Caco-2 (cell line): ENCODE measurements at regions not wholly inside any gene's neighbourhood (a gene's known extent, or its start where the extent isn't known, plus 50 kb on each side); places are given as distances from the start of the nearest gene placed in this dataset.
"Not testable (repeated sequence)": the region's sequence is repeated elsewhere in the genome, so short reads cannot be mapped to it uniquely, and the experiment has no call there.

Experiments
- BruUV-seq: library from RNA; stranded (reverse); fragments of 400-500 nt; replicated peaks from 2 replicates; lab custom pipeline; 2021; lab: Mats Ljungman, UMichigan
- CTCF ChIA-PET: fragments of 300-600 bp; sonication (Branson Sonifier 250); formaldehyde crosslinking; loops from one replicate; lab custom pipeline; 2022; ENCODE audit warnings: antibody characterized with exemption; lab: Charles Lee
- POLR2A ChIA-PET: fragments of 300-600 bp; sonication (Branson Sonifier 250); formaldehyde crosslinking; loops from one replicate; lab custom pipeline; 2022; ENCODE audit warnings: antibody characterized with exemption; lab: Charles Lee
- DNase-seq, 2 experiments: peaks; one replicate each; pipeline versions ENCODE4 v3.0.0 to v3.0.0-alpha.2; 2020 to 2022
- H3K27me3 ChIP-seq: replicated peaks from 2 replicates; pipeline ENCODE4 v1.6.0; 2011; ENCODE audit warnings: low read length; ENCODE audit not compliant: control insufficient read depth, insufficient read depth
- H3K36me3 ChIP-seq: 2 replicates; pipeline ENCODE4 v1.5.1; 2011; ENCODE audit warnings: low read length; ENCODE audit not compliant: control insufficient read depth, insufficient read depth
- H3K4me1 ChIP-seq: fragments of 250-450 bp; sonication (Bioruptor Pico); 2 replicates; pipeline ENCODE4 v1.5.1; 2020; ENCODE audit warnings: mild to moderate bottlenecking
- H3K4me3 ChIP-seq: 2 replicates; pipeline ENCODE4 v1.5.1; 2011; ENCODE audit warnings: low read depth, mild to moderate bottlenecking, control low read depth, low read length
- H3K9me3 ChIP-seq: fragments of 250-450 bp; sonication (Bioruptor Pico); 2 replicates; pipeline ENCODE4 v1.5.1; 2020; ENCODE audit warnings: mild to moderate bottlenecking, moderate library complexity
- H3K27ac Mint-ChIP-seq: one replicate; pipeline ENCODE4 v1.8.0; 2022; ENCODE audit warnings: mixed read lengths; ENCODE audit not compliant: unreplicated experiment
- H3K27me3 Mint-ChIP-seq: one replicate; pipeline ENCODE4 v1.8.0; 2022; ENCODE audit warnings: mixed read lengths; ENCODE audit not compliant: insufficient read depth, unreplicated experiment
- H3K36me3 Mint-ChIP-seq: one replicate; pipeline ENCODE4 v1.8.0; 2022; ENCODE audit warnings: mild to moderate bottlenecking, mixed read lengths; ENCODE audit not compliant: insufficient read depth, unreplicated experiment
- H3K4me1 Mint-ChIP-seq: one replicate; pipeline ENCODE4 v1.8.0; 2022; ENCODE audit warnings: low read depth, mixed read lengths; ENCODE audit not compliant: unreplicated experiment
- H3K4me3 Mint-ChIP-seq: one replicate; pipeline ENCODE4 v1.8.0; 2022; ENCODE audit warnings: mild to moderate bottlenecking, moderate library complexity, mixed read lengths; ENCODE audit not compliant: unreplicated experiment
- H3K9me3 Mint-ChIP-seq: one replicate; pipeline ENCODE4 v1.8.0; 2022; ENCODE audit warnings: mixed read lengths; ENCODE audit not compliant: unreplicated experiment
- intact Hi-C: fragments of 100-400 bp; cut with micrococcal nuclease; formaldehyde crosslinking; loops from one replicate; pipeline ENCODE4 v1.10.0; 2022; ENCODE audit not compliant: unreplicated experiment
- TF ChIP-seq, protein P1 (sequence below), 2 experiments: fragments of 200-600 bp in 1 of 2; IDR thresholded peaks; 1 replicate in 1 of 2; 2 replicates in 1 of 2; pipeline versions ENCODE4 v1.5.1 to v1.8.0; 2011 to 2022; ENCODE audit warnings: antibody characterized with exemption in 1 of 2, control low read depth in 1 of 2, inconsistent platforms in 1 of 2, low read depth in 1 of 2, low read length in 1 of 2, mild to moderate bottlenecking in 1 of 2, moderate library complexity in 1 of 2; ENCODE audit not compliant: insufficient read depth in 1 of 2, severe bottlenecking in 1 of 2, unreplicated experiment in 1 of 2

DNA sequence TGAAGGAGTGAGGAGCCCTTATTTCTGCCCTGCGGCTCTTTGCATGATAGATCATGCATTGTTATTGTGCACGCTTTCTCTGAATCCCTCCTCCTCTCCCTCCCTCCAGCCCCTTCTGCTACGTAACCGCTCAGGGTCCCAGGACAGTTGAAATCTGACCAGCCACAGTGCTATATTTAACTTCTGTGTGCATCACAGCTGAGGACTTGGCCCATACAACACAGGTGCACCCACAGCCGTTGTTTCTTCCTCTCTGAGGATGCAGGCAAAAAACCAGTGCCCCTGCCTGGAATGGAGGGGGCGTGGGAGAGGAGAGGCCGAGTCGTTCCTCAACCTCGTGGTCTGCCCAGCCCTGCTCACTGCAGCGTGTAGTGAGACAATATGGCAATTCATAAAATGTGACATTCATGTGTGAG is 335.6 kb upstream of the CLINT1 start:
- Histone ChIP-seq H3K4me1 (no peaks in the 10 kb centered on the region), H3K27me3 (no peaks in the 10 kb centered on the region), H3K9me3 (no peaks in the 10 kb centered on the region), H3K4me3 (no peak overlapping the region), H3K36me3 (no peaks in the 10 kb centered on the region)
- H3K27ac Mint-ChIP-seq, result no peak overlapping the region
- H3K36me3 Mint-ChIP-seq, result no peaks in the 10 kb centered on the region
- H3K4me1 Mint-ChIP-seq, result no peaks in the 10 kb centered on the region
- intact Hi-C loops, result no loop called here
- ChIA-PET CTCF (no interaction called here), POLR2A (no interaction called here)
- peaks cover 11% of the 10 kb centered on the region for H3K9me3 Mint-ChIP-seq
- peaks cover 22% of the 10 kb centered on the region for H3K27me3 Mint-ChIP-seq
- TF ChIP-seq, protein P1, sequence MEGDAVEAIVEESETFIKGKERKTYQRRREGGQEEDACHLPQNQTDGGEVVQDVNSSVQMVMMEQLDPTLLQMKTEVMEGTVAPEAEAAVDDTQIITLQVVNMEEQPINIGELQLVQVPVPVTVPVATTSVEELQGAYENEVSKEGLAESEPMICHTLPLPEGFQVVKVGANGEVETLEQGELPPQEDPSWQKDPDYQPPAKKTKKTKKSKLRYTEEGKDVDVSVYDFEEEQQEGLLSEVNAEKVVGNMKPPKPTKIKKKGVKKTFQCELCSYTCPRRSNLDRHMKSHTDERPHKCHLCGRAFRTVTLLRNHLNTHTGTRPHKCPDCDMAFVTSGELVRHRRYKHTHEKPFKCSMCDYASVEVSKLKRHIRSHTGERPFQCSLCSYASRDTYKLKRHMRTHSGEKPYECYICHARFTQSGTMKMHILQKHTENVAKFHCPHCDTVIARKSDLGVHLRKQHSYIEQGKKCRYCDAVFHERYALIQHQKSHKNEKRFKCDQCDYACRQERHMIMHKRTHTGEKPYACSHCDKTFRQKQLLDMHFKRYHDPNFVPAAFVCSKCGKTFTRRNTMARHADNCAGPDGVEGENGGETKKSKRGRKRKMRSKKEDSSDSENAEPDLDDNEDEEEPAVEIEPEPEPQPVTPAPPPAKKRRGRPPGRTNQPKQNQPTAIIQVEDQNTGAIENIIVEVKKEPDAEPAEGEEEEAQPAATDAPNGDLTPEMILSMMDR (IDR thresholded peaks at IDR 0.05; ENCODE audit: insufficient read depth in 1 of 2, low read depth in 1 of 2, low read length in 1 of 2, severe bottlenecking in 1 of 2, unreplicated experiment in 1 of 2), result no peak
- H3K4me3 Mint-ChIP-seq, result no peak overlapping the region
- no TSS peak for BruUV-seq
- DNase-seq, result no peak

DNA sequence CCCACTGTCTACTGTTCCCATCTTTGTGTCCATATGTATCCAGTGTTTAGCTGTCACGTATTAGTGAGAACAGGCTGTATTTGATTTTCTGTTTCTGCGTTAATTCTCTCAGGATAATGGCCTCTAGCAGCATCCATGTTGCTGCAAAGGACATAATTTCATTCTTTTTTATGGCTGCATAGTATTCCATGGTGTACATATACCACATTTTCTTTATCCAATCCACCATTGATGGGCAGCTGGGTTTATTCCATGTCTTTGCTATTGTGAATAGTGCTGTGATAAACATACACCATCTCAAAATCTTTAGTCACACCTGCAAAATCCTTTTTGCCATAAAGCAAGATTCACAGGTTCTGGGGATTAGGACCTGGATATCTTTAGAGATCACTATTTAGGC is 334.4 kb upstream of the CLINT1 start:
- H3K27me3 ChIP-seq, H3K4me3 ChIP-seq, intact Hi-C loops, H3K36me3 Mint-ChIP-seq, H3K4me3 Mint-ChIP-seq, BruUV-seq, H3K4me1 ChIP-seq, H3K27ac Mint-ChIP-seq, H3K9me3 ChIP-seq, H3K36me3 ChIP-seq, H3K4me1 Mint-ChIP-seq, CTCF ChIA-PET, DNase-seq, POLR2A ChIA-PET: not testable (repeated sequence)
- peaks cover 17% of the 10 kb centered on the region for H3K27me3 Mint-ChIP-seq
- peaks cover 11% of the 10 kb centered on the region for H3K9me3 Mint-ChIP-seq

DNA sequence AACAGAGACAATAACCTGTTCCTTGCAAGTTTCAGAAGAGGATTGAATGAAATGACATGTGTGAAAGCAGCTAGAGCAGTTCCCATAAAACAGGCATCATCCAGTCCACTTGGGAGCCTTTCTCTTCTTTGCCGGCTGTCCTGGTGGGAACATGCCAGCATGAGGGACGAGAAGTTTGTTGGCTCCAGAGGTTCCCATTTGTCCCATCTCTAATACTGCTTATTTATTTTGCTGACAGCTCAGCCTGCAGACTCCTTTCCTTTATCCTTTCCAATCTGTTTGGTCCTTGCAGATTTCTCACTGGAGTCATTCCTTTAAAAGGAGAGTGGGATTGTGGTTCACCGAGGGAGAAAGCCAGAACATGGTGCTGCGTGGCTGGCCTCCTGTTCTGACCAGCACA is 321.5 kb upstream of the CLINT1 start:
- BruUV-seq, result no TSS peak
- H3K4me3 Mint-ChIP-seq, result no peak overlapping the region
- H3K27ac Mint-ChIP-seq, result no peak overlapping the region
- H3K4me1 ChIP-seq, result peaks cover 10% of the 10 kb centered on the region; the same call in 1 of the 2 replicates
- H3K4me3 ChIP-seq, result no peak overlapping the region
- no peak for DNase-seq
- ChIA-PET POLR2A (no interaction called here), CTCF (no interaction called here)
- no peaks in the 10 kb centered on the region for H3K9me3 ChIP-seq
- no peaks in the 10 kb centered on the region for H3K36me3 ChIP-seq
- intact Hi-C loops, result no loop called here
- no peaks in the 10 kb centered on the region for H3K36me3 Mint-ChIP-seq
- TF ChIP-seq, protein P1 (IDR thresholded peaks at IDR 0.05; ENCODE audit: insufficient read depth in 1 of 2, low read depth in 1 of 2, low read length in 1 of 2, severe bottlenecking in 1 of 2, unreplicated experiment in 1 of 2), result no peak
- H3K4me1 Mint-ChIP-seq, result no peaks in the 10 kb centered on the region
- H3K9me3 Mint-ChIP-seq, result no peaks in the 10 kb centered on the region
- no peaks in the 10 kb centered on the region for H3K27me3 ChIP-seq
- H3K27me3 Mint-ChIP-seq, result peaks cover 15% of the 10 kb centered on the region

DNA sequence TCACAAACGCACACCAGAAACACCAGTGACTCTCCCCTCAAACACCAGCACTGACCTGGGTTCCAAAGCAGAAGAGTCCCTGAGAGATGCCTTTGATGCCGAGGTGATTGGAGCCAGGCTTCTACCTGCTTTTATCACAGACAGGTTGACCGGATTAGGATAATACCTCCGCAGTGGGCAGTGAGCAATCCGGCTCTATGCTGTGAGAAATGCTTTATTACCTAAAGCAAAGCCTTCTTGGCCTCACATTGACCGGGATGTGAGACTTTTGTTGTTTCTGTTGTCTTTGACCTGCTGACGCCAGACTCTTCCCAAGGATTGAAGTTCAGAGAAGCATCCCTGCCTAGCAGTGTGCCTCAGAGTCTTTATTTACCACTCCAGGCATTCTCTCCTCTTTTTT is 320.3 kb upstream of the CLINT1 start:
- Histone ChIP-seq H3K27me3 (no peaks in the 10 kb centered on the region), H3K36me3 (no peaks in the 10 kb centered on the region), H3K4me1 (peaks cover 11% of the 10 kb centered on the region; the same call in 1 of the 2 replicates), H3K4me3 (no peak overlapping the region), H3K9me3 (no peaks in the 10 kb centered on the region)
- Mint-ChIP-seq H3K4me3 (no peak overlapping the region), H3K27ac (no peak overlapping the region), H3K4me1 (no peaks in the 10 kb centered on the region), H3K9me3 (no peaks in the 10 kb centered on the region), H3K36me3 (no peaks in the 10 kb centered on the region), H3K27me3 (peaks cover 11% of the 10 kb centered on the region)
- ChIA-PET CTCF (no interaction called here), POLR2A (no interaction called here)
- DNase-seq, result no peak
- intact Hi-C loops, result no loop called here
- TF ChIP-seq, protein P1 (IDR thresholded peaks at IDR 0.05; ENCODE audit: insufficient read depth in 1 of 2, low read depth in 1 of 2, low read length in 1 of 2, severe bottlenecking in 1 of 2, unreplicated experiment in 1 of 2), result no peak
- no TSS peak for BruUV-seq
